ENCODE measurements at regions not wholly inside any gene's neighbourhood (a gene's known extent, or its start where the extent isn't known, plus 50 kb on each side); places are given as distances from the start of the nearest gene placed in this dataset.

DNA sequence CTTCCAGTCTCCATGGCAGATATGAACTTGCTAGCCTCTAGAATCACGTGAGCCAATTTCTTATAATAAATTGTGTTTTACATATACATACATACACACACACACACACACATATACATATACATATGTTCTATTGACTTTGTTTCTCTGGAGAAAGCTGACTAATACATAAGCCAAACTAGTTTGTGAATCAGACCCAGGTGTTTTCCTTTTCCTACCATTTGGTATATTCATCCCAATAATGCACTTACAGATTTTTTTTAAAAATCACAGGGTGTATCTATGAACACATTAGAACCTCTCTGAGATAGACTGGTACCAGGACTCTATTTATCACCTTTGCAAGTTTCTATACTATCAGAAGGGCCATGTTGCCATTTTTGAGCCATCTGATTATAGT lies 122.9 kb upstream of the KCNH8 start:
- Histone ChIP-seq H3K79me1 (ENCODE audit: low read depth, low read length) (no peaks in the 10 kb centered on the region), H3K23me2 (ENCODE audit: low read depth, low read length) (no peaks in the 10 kb centered on the region; the same call in 1 of the 2 replicates), H3K27ac (ENCODE audit: low read depth, low read length) (no peak overlapping the region), H3K4me3 (ENCODE audit: extremely low read depth in 1 of 4, insufficient read depth in 2 of 4, low read depth in 3 of 4, low read length in 4 of 4) (no peak overlapping the region), H2AK5ac (ENCODE audit: low read depth, low read length) (no peak overlapping the region), H3K56ac (replicated peaks; ENCODE audit: insufficient read length, low read depth, low read length) (no peak overlapping the region), H3K9me3 (ENCODE audit: insufficient read depth in 2 of 2, low read depth in 1 of 2, low read length in 1 of 2) (no peaks in the 10 kb centered on the region), H3K9ac (replicated peaks in 1 of 4; ENCODE audit: extremely low read depth in 1 of 4, low read depth in 3 of 4, low read length in 3 of 4) (no peak overlapping the region), H4K8ac (ENCODE audit: extremely low read depth, insufficient read depth, low read length) (no peak overlapping the region), H2BK20ac (ENCODE audit: low read length) (no peak overlapping the region), H2BK12ac (ENCODE audit: low read depth, low read length) (no peak overlapping the region), H4K5ac (ENCODE audit: insufficient read length, low read depth, low read length) (no peak overlapping the region), H2BK5ac (ENCODE audit: low read depth, low read length) (no peak overlapping the region), H3K36me3 (ENCODE audit: control insufficient read depth in 2 of 4, insufficient read depth in 4 of 4, low read length in 3 of 4) (no peaks in the 10 kb centered on the region), H2BK120ac (replicated peaks; ENCODE audit: low read depth, low read length) (no peak overlapping the region), H2BK15ac (ENCODE audit: low read length) (no peak overlapping the region), H3K4ac (replicated peaks; ENCODE audit: insufficient read length, low read depth, low read length) (no peak overlapping the region), H3K4me1 (replicated peaks in 1 of 4; ENCODE audit: control insufficient read depth in 3 of 4, insufficient read depth in 4 of 4, low read length in 3 of 4) (no peaks in the 10 kb centered on the region), H3K14ac (ENCODE audit: insufficient read length) (no peak overlapping the region), H4K91ac (replicated peaks; ENCODE audit: insufficient read length, low read length) (no peak overlapping the region), H3K18ac (ENCODE audit: extremely low read depth, low read length) (no peak overlapping the region), H3K4me2 (ENCODE audit: insufficient read depth in 1 of 2, low read depth in 2 of 2, low read length in 2 of 2) (no peak overlapping the region), H3K79me2 (ENCODE audit: control insufficient read depth in 1 of 2, insufficient read depth in 2 of 2, low read length in 2 of 2) (no peaks in the 10 kb centered on the region), H2AFZ (ENCODE audit: low read length) (no peak overlapping the region), H4K20me1 (replicated peaks in 1 of 2; ENCODE audit: control insufficient read depth in 1 of 2, insufficient read depth in 2 of 2, low read length in 2 of 2) (no peaks in the 10 kb centered on the region), H3K27me3 (replicated peaks in 1 of 4; ENCODE audit: control insufficient read depth in 3 of 4, extremely low read depth in 1 of 4, insufficient read depth in 3 of 4, low read length in 3 of 4) (no peaks in the 10 kb centered on the region), H3K23ac (ENCODE audit: insufficient read length) (no peak overlapping the region)
- WGBS, 2 experiments (ENCODE audit: extremely low coverage in 1 of 2, insufficient coverage in 1 of 2, insufficient read length in 1 of 2, insufficient replicate concordance in 2 of 2, low coverage in 1 of 2, low lambda C conversion rate in 2 of 2, missing lambda C conversion rate in 1 of 2), result 92% methylated on average over 1 of the region's 1 CpG; no CpG with 5 or more reads in 1 of the 2 experiments
- ChIA-PET CTCF (ENCODE audit: partially characterized antibody) (no interaction called here), POLR2A (ENCODE audit: partially characterized antibody) (no interaction called here)
- no peak for DNase-seq (ENCODE audit: low read depth in 1 of 2, low spot score in 2 of 2)
- FAIRE-seq, result no peak
- TF ChIP-seq MAFK (IDR thresholded peaks at IDR 0.05; ENCODE audit: low read depth, low read length) (no peak), SP1 (IDR thresholded peaks at IDR 0.05; ENCODE audit: low read depth, low read length) (no peak), NANOG (IDR thresholded peaks at IDR 0.05; ENCODE audit: insufficient read depth, low read depth, low read length, poor library complexity, severe bottlenecking) (no peak), POLR2A (IDR thresholded peaks at IDR 0.05; ENCODE audit: control extremely low read depth in 1 of 2, low read depth in 2 of 2, low read length in 2 of 2) (no peak), RXRA (IDR thresholded peaks at IDR 0.05; ENCODE audit: insufficient read depth, low read depth, low read length) (no peak), TBP (IDR thresholded peaks at IDR 0.05; ENCODE audit: low read depth, low read length) (no peak), HDAC6 (IDR thresholded peaks at IDR 0.05; ENCODE audit: low read depth, low read length) (no peak), ZNF274 (IDR thresholded peaks at IDR 0.05; ENCODE audit: borderline replicate concordance, extremely low read depth, low read length) (no peak), EGR1 (IDR thresholded peaks at IDR 0.05; ENCODE audit: borderline replicate concordance, low read depth, low read length) (no peak), PHF8 (conservative IDR thresholded peaks at IDR 0.05; ENCODE audit: low read depth, low read length) (no peak), BACH1 (IDR thresholded peaks at IDR 0.05; ENCODE audit: low read length) (no peak), SRF (IDR thresholded peaks at IDR 0.05; ENCODE audit: low read depth, low read length) (no peak), KDM5A (IDR thresholded peaks at IDR 0.05; ENCODE audit: low read length) (no peak)
- TF ChIP-seq, protein P1, sequence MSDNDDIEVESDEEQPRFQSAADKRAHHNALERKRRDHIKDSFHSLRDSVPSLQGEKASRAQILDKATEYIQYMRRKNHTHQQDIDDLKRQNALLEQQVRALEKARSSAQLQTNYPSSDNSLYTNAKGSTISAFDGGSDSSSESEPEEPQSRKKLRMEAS (IDR thresholded peaks at IDR 0.05), result no peak
- TF ChIP-seq, protein P2, sequence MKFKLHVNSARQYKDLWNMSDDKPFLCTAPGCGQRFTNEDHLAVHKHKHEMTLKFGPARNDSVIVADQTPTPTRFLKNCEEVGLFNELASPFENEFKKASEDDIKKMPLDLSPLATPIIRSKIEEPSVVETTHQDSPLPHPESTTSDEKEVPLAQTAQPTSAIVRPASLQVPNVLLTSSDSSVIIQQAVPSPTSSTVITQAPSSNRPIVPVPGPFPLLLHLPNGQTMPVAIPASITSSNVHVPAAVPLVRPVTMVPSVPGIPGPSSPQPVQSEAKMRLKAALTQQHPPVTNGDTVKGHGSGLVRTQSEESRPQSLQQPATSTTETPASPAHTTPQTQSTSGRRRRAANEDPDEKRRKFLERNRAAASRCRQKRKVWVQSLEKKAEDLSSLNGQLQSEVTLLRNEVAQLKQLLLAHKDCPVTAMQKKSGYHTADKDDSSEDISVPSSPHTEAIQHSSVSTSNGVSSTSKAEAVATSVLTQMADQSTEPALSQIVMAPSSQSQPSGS (IDR thresholded peaks at IDR 0.05; ENCODE audit: low read length), result no peak

Data from H1 (cell line).